ENCODE measurements at regions not wholly inside any gene's neighbourhood (a gene's known extent, or its start where the extent isn't known, plus 50 kb on each side); places are given as distances from the start of the nearest gene placed in this dataset.
"Not testable (repeated sequence)": the region's sequence is repeated elsewhere in the genome, so short reads cannot be mapped to it uniquely, and the experiment has no call there.

- no peaks in the 10 kb centered on the region for H3K36me3 Mint-ChIP-seq (ENCODE audit: insufficient read depth)
- H3K9me3 Mint-ChIP-seq (ENCODE audit: low read depth): no peaks in the 10 kb centered on the region
- peaks cover 4% of the 10 kb centered on the region for H3K27me3 Mint-ChIP-seq
- TF ChIP-seq CTCF (IDR thresholded peaks at IDR 0.05; ENCODE audit: unreplicated experiment): peak; percentile 72
- H3K27ac Mint-ChIP-seq: no peak overlapping the region
- no peak for DNase-seq (ENCODE audit: low spot score, unreplicated experiment)
- peaks cover 1% of the 10 kb centered on the region for H3K4me1 Mint-ChIP-seq (ENCODE audit: low read depth)
- no peak overlapping the region for H3K4me3 Mint-ChIP-seq (ENCODE audit: low read depth)
Observed at GRCh38 chr7:29748286-29749099, 57.8 kb upstream of the WIPF3 start.

GRCh38 chr7:29749701-29750321 lies 56.5 kb upstream of the WIPF3 start:
- H3K27ac Mint-ChIP-seq: no peak overlapping the region
- H3K36me3 Mint-ChIP-seq (ENCODE audit: insufficient read depth): no peaks in the 10 kb centered on the region
- no peak overlapping the region for H3K4me3 Mint-ChIP-seq (ENCODE audit: low read depth)
- H3K9me3 Mint-ChIP-seq (ENCODE audit: low read depth): no peaks in the 10 kb centered on the region
- TF ChIP-seq CTCF (IDR thresholded peaks at IDR 0.05; ENCODE audit: unreplicated experiment): no peak
- peaks cover 4% of the 10 kb centered on the region for H3K27me3 Mint-ChIP-seq
- DNase-seq (ENCODE audit: low spot score, unreplicated experiment): no peak
- H3K4me1 Mint-ChIP-seq (ENCODE audit: low read depth): peaks cover 4% of the 10 kb centered on the region

- DNase-seq (ENCODE audit: low spot score, unreplicated experiment); H3K27ac Mint-ChIP-seq; H3K9me3 Mint-ChIP-seq (ENCODE audit: low read depth); H3K4me3 Mint-ChIP-seq (ENCODE audit: low read depth); H3K36me3 Mint-ChIP-seq (ENCODE audit: insufficient read depth); H3K27me3 Mint-ChIP-seq; H3K4me1 Mint-ChIP-seq (ENCODE audit: low read depth): not testable (repeated sequence)
Observed at GRCh38 chr7:29750373-29750940, 55.9 kb upstream of the WIPF3 start.

- H3K4me3 Mint-ChIP-seq (ENCODE audit: low read depth): not testable (repeated sequence)
Observed at GRCh38 chr7:29751012-29751411, 55.3 kb upstream of the WIPF3 start.

GRCh38 chr7:29754874-29755490 lies 51.3 kb upstream of the WIPF3 start:
- Mint-ChIP-seq H3K9me3 (ENCODE audit: low read depth) (no peaks in the 10 kb centered on the region), H3K36me3 (ENCODE audit: insufficient read depth) (no peaks in the 10 kb centered on the region), H3K27ac (no peak overlapping the region), H3K4me1 (ENCODE audit: low read depth) (peaks cover 6% of the 10 kb centered on the region), H3K27me3 (peaks cover 4% of the 10 kb centered on the region), H3K4me3 (ENCODE audit: low read depth) (no peak overlapping the region)
- no peak for DNase-seq (ENCODE audit: low spot score, unreplicated experiment)
- TF ChIP-seq CTCF (IDR thresholded peaks at IDR 0.05; ENCODE audit: unreplicated experiment): no peak

More at GRCh38 chr7:29751012-29751411, 55.3 kb upstream of the WIPF3 start:
- not testable (repeated sequence) for H3K27me3 Mint-ChIP-seq; H3K4me1 Mint-ChIP-seq (ENCODE audit: low read depth); DNase-seq (ENCODE audit: low spot score, unreplicated experiment); H3K27ac Mint-ChIP-seq; H3K36me3 Mint-ChIP-seq (ENCODE audit: insufficient read depth); H3K9me3 Mint-ChIP-seq (ENCODE audit: low read depth)

Small RNA genes in the stretch of these regions (microRNA-seq; reads per million reads assigned to microRNA genes)
- 11.9 reads per million, percentile 21 among the genes with 10 or more reads in this experiment for gene MIR550A3 (ENCODE audit: borderline number of aligned reads, unreplicated experiment)

Data from progenitor cell of endocrine pancreas (in vitro differentiated cells).